SK-N-SH (cell line): ENCODE measurements at regions not wholly inside any gene's neighbourhood (a gene's known extent, or its start where the extent isn't known, plus 50 kb on each side); places are given as distances from the start of the nearest gene placed in this dataset.
"Not testable (repeated sequence)": the region's sequence is repeated elsewhere in the genome, so short reads cannot be mapped to it uniquely, and the experiment has no call there.

Source experiments
- CTCF ChIA-PET: fragments of 300-600, 350-600 bp; formaldehyde crosslinking; extraction: SDS; loops from one replicate; lab custom pipeline; 2021; lab: Yijun Ruan, JAX
- POLR2A ChIA-PET: fragments of 350-600 bp; sonication (Branson Sonifier 250); formaldehyde crosslinking; extraction: SDS; loops from one replicate; lab custom pipeline; 2020; ENCODE audit warnings: antibody characterized with exemption, inconsistent platforms; lab: Yijun Ruan, JAX
- DNase-seq: peaks from one replicate; pipeline ENCODE4 v3.0.0; 2012
- H2AFZ ChIP-seq: fragments of 200-600 bp; sonication (generic); 2 replicates; pipeline ENCODE4 v1.8.1; 2016; ENCODE audit warnings: antibody characterized with exemption, mild to moderate bottlenecking, low read depth
- H3F3A ChIP-seq: fragments of 200-600 bp; sonication (generic); replicated peaks from 2 replicates; pipeline ENCODE3; 2016; ENCODE audit warnings: antibody characterized with exemption, mild to moderate bottlenecking; ENCODE audit not compliant: insufficient read depth
- H3K27ac ChIP-seq, 2 experiments: fragments of 200-500 bp in 1 of 2; fragments of 200-600 bp in 1 of 2; sonication (Bioruptor generic) in 1 of 2; sonication (generic), shearing (Covaris generic) in 1 of 2; 2 replicates each; pipeline versions ENCODE4 v1.5.1 to v1.6.1; 2014 to 2016; ENCODE audit warnings: low read depth in 2 of 2, inconsistent platforms in 1 of 2, low read length in 1 of 2, mild to moderate bottlenecking in 1 of 2, mixed read lengths in 1 of 2
- H3K27me3 ChIP-seq: fragments of 200-600 bp; sonication (generic), shearing (Covaris generic); 2 replicates; pipeline ENCODE4 v1.6.1; 2016; ENCODE audit warnings: mixed run types; ENCODE audit not compliant: insufficient read depth
- H3K36me3 ChIP-seq, 2 experiments: fragments of 200-500 bp in 1 of 2; fragments of 200-600 bp in 1 of 2; sonication (Bioruptor generic) in 1 of 2; sonication (generic) in 1 of 2; replicated peaks in 1 of 2; 2 replicates each; pipeline versions ENCODE3 to v1.5.1; 2014 to 2016; ENCODE audit warnings: low read length in 1 of 2, mild to moderate bottlenecking in 1 of 2; ENCODE audit not compliant: insufficient read depth in 2 of 2, control insufficient read depth in 1 of 2
- H3K4me1 ChIP-seq, 2 experiments: fragments of 200-500 bp in 1 of 2; fragments of 200-600 bp in 1 of 2; sonication (Bioruptor generic) in 1 of 2; sonication (generic), shearing (Covaris generic) in 1 of 2; 2 replicates each; pipeline versions ENCODE4 v1.5.1 to v1.6.1; 2014 to 2016; ENCODE audit warnings: low read depth in 1 of 2, low read length in 1 of 2, mixed run types in 1 of 2; ENCODE audit not compliant: insufficient read depth in 2 of 2, control insufficient read depth in 1 of 2
- H3K4me2 ChIP-seq: fragments of 200-600 bp; sonication (generic), shearing (Covaris generic); 2 replicates; pipeline ENCODE4 v1.6.1; 2017; ENCODE audit warnings: mixed run types
- H3K4me3 ChIP-seq, 2 experiments: fragments of 200-500 bp in 1 of 2; fragments of 200-600 bp in 1 of 2; sonication (Bioruptor generic) in 1 of 2; sonication (generic), shearing (Covaris generic) in 1 of 2; 2 replicates each; pipeline versions ENCODE4 v1.5.1 to v1.8.1; 2014 to 2016; ENCODE audit warnings: low read depth in 2 of 2, inconsistent platforms in 1 of 2, low read length in 1 of 2, mild to moderate bottlenecking in 1 of 2, mixed read lengths in 1 of 2, moderate library complexity in 1 of 2
- H3K79me2 ChIP-seq: fragments of 200-600 bp; sonication (generic); 2 replicates; pipeline ENCODE4 v1.8.1; 2017; ENCODE audit warnings: mild to moderate bottlenecking; ENCODE audit not compliant: insufficient read depth
- H3K9ac ChIP-seq: fragments of 200-600 bp; sonication (generic); 2 replicates; pipeline ENCODE4 v1.6.1; 2017; ENCODE audit warnings: mixed run types
- H3K9me2 ChIP-seq: fragments of 200-600 bp; sonication (generic); 2 replicates; pipeline ENCODE4 v1.6.1; 2017; ENCODE audit warnings: mixed run types
- H3K9me3 ChIP-seq: fragments of 200-600 bp; sonication (generic); 2 replicates; pipeline ENCODE4 v1.6.1; 2017; ENCODE audit warnings: mixed run types, mild to moderate bottlenecking, moderate library complexity
- H4K20me1 ChIP-seq: fragments of 200-600 bp; sonication (generic); 2 replicates; pipeline ENCODE4 v1.6.1; 2017; ENCODE audit warnings: mild to moderate bottlenecking, mixed run types; ENCODE audit not compliant: insufficient read depth
- ELF1 ChIP-seq: IDR thresholded peaks from 2 replicates; pipeline ENCODE4 v1.4.0; 2012
- EP300 ChIP-seq, 2 experiments: IDR thresholded peaks; 2 replicates each; pipeline versions ENCODE4 v1.4.0 to v1.6.1; 2012; ENCODE audit warnings: borderline replicate concordance in 1 of 2, low read depth in 1 of 2, low read length in 1 of 2
- EZH2phosphoT487 ChIP-seq: fragments of 200-600 bp; sonication (generic); IDR thresholded peaks from 2 replicates; pipeline ENCODE4 v1.6.1; 2017; ENCODE audit warnings: low read depth, mixed run types, mild to moderate bottlenecking, antibody characterized with exemption, moderate library complexity, borderline replicate concordance
- FOSL2 ChIP-seq: IDR thresholded peaks from 2 replicates; pipeline ENCODE4 v1.4.0; 2012; ENCODE audit warnings: low read depth, mild to moderate bottlenecking, moderate library complexity, borderline replicate concordance
- FOXJ3 ChIP-seq: sonication (generic); formaldehyde crosslinking; IDR thresholded peaks from 2 replicates; pipeline ENCODE4 v1.5.1; 2020; ENCODE audit warnings: mild to moderate bottlenecking, missing genetic modification reagents
- IRF3 ChIP-seq: fragments of 150-350 bp; IDR thresholded peaks from 2 replicates; pipeline ENCODE4 v1.6.1; 2016; ENCODE audit warnings: mild to moderate bottlenecking, low read depth, low read length
- MEF2A ChIP-seq: IDR thresholded peaks from 2 replicates; pipeline ENCODE4 v1.4.0; 2012; ENCODE audit warnings: low read depth, borderline replicate concordance
- NRF1 ChIP-seq: IDR thresholded peaks from 2 replicates; pipeline ENCODE4 v1.6.1; 2012; ENCODE audit warnings: low read depth, mild to moderate bottlenecking, low read length
- POLR2AphosphoS5 ChIP-seq: IDR thresholded peaks from 2 replicates; pipeline ENCODE4 v1.6.1; 2012; ENCODE audit warnings: low read depth, low read length
- RAD21 ChIP-seq: IDR thresholded peaks from 2 replicates; pipeline ENCODE4 v1.6.1; 2012; ENCODE audit warnings: mild to moderate bottlenecking, low read length
- SIN3A ChIP-seq: IDR thresholded peaks from 2 replicates; pipeline ENCODE4 v1.6.1; 2012; ENCODE audit warnings: low read depth, mild to moderate bottlenecking, low read length, moderate library complexity, borderline replicate concordance
- SMC3 ChIP-seq: IDR thresholded peaks from 2 replicates; pipeline ENCODE4 v1.6.1; 2012; ENCODE audit warnings: low read depth, low read length, improper control_type of control experiment
- USF1 ChIP-seq: IDR thresholded peaks from 2 replicates; pipeline ENCODE4 v1.4.0; 2012; ENCODE audit warnings: low read depth, borderline replicate concordance
- YY1 ChIP-seq: IDR thresholded peaks from 2 replicates; pipeline ENCODE4 v1.4.0; 2012; ENCODE audit warnings: low read depth, mild to moderate bottlenecking
- WGBS: methylation state at CpG from one replicate; pipeline ENCODE4 v1.1.6; 2017; ENCODE audit warnings: low lambda C conversion rate; 5-methylcytosine and 5-hydroxymethylcytosine counted together
- TF ChIP-seq, protein P1 (sequence below): IDR thresholded peaks from 2 replicates; pipeline ENCODE4 v1.6.1; 2012; ENCODE audit warnings: mild to moderate bottlenecking, low read depth, low read length, moderate library complexity

DNA sequence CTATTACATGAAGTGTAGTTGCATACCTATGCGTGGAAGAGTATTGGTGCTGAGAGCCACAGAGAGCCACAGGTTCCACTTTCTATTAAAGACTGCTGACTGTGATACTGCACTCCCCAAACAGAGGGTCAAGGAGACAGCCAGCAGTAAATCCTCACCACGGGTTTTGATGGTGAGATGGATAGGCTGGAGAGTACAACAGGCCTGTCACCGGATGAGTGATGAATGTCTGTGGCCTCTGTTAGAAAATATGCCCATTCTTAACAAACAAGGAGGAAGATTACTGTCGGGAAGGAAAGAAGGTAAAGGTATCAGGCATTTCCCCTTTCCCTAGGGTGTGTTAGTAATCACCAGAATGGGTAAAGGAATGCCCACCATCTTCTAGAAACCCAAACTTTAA, 286.5 kb downstream of the ALDH8A1 start (continued):
- TF ChIP-seq FOSL2 (no peak), SIN3A (no peak), ELF1 (no peak), POLR2AphosphoS5 (no peak)

DNA sequence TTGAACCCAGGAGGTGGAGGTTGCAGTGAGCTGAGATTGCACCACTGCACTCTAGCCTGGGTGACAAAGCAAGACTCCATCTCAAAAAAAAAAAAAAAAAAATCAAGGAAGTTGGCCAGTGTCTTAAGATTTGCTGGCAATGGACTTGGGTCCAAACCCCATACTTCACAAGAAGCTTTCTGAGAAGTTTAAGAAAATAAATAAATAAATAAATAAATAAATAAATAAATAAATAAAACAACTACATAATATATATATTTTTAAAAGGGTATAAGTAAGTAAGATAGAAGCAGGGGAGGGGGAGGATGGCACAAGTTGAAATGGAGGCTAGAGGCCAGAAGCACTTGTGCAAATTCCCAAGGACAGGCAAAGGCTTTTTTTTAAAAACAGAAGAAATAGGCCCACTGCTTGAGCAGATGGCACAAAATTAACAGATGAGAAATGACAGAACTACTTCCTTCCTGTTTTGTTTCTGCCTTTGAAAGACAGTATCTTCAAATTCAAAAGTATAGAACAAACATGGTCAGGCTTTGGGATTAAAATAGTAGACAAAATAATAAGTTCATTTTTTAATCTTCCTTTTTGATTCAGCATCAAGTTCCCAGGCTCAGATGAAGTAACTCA, 287.7 kb downstream of the ALDH8A1 start:
- H4K20me1 ChIP-seq: no peaks in the 10 kb centered on the region
- H3K4me2 ChIP-seq: no peak overlapping the region
- no peaks in the 10 kb centered on the region for H3F3A ChIP-seq
- CTCF ChIA-PET: interaction anchor here (0.8 to 2.7 kb wide), 2 partner anchors 8 to 21 kb away, joined by 3 to 10 read pairs; no protein-coding TSS in a partner anchor
- H3K4me1 ChIP-seq: no peaks in the 10 kb centered on the region
- H3K27ac ChIP-seq: no peak overlapping the region
- TF ChIP-seq FOXJ3 (CRISPR knock-in tag): no peak
- no peak for TF ChIP-seq EZH2phosphoT487
- TF ChIP-seq MEF2A: no peak
- no peak for TF ChIP-seq RAD21
- no peak for TF ChIP-seq USF1
- no peak overlapping the region for H3K9ac ChIP-seq
- H3K79me2 ChIP-seq: no peaks in the 10 kb centered on the region
- H3K4me3 ChIP-seq: no peak overlapping the region
- no peaks in the 10 kb centered on the region for H3K9me3 ChIP-seq
- 0 out of 2 replicates have a peak overlapping the region, but pooled peaks have one; percentile 63 for H2AFZ ChIP-seq
- no peaks in the 10 kb centered on the region for H3K27me3 ChIP-seq
- H3K9me2 ChIP-seq: no peaks in the 10 kb centered on the region
- no peaks in the 10 kb centered on the region for H3K36me3 ChIP-seq
- no peak for DNase-seq
- POLR2A ChIA-PET: no interaction called here

GRCh38 chr6:134659885-134660284, 290.0 kb downstream of the ALDH8A1 start:
- H3K9me2 ChIP-seq, H4K20me1 ChIP-seq, H3K9me3 ChIP-seq, H3K9ac ChIP-seq, POLR2A ChIA-PET, H3K4me3 ChIP-seq, H3K79me2 ChIP-seq, H3K4me1 ChIP-seq, DNase-seq, H3F3A ChIP-seq, H3K36me3 ChIP-seq, H3K27me3 ChIP-seq, H3K27ac ChIP-seq, H2AFZ ChIP-seq, H3K4me2 ChIP-seq: not testable (repeated sequence)
- CTCF ChIA-PET: interaction anchor here (1.3 kb wide), 1 partner anchor 164 kb away, joined by 3 read pairs; no protein-coding TSS in a partner anchor
- WGBS: 88% methylated on average over 1 of the region's 1 CpG

GRCh38 chr6:134658596-134658995, 291.3 kb downstream of the ALDH8A1 start:
- Histone ChIP-seq H3K79me2 (no peaks in the 10 kb centered on the region), H2AFZ (no peak overlapping the region), H3K27ac (no peak overlapping the region), H3K9me2 (no peaks in the 10 kb centered on the region), H3K36me3 (no peaks in the 10 kb centered on the region), H3K4me3 (no peak overlapping the region), H3K4me1 (no peaks in the 10 kb centered on the region), H3K4me2 (no peak overlapping the region), H4K20me1 (no peaks in the 10 kb centered on the region), H3K9ac (no peak overlapping the region), H3K9me3 (no peaks in the 10 kb centered on the region), H3F3A (no peaks in the 10 kb centered on the region), H3K27me3 (no peaks in the 10 kb centered on the region)
- POLR2A ChIA-PET: no interaction called here
- CTCF ChIA-PET: interaction anchor here (0.6 to 1.6 kb wide), 3 partner anchors 12 to 642 kb away, joined by 3 to 6 read pairs (median 4); no protein-coding TSS in a partner anchor
- DNase-seq: no peak
- 93% methylated on average over 5 of the region's 5 CpGs for WGBS
- no peak for TF ChIP-seq EP300 (IDR thresholded peaks at IDR 0.05; ENCODE audit: borderline replicate concordance in 1 of 2, low read depth in 1 of 2, low read length in 1 of 2)
- TF ChIP-seq SMC3: no peak
- no peak for TF ChIP-seq SIN3A
- TF ChIP-seq IRF3: no peak
- no peak for TF ChIP-seq YY1
- TF ChIP-seq MEF2A: no peak
- no peak for TF ChIP-seq NRF1
- TF ChIP-seq, protein P1, sequence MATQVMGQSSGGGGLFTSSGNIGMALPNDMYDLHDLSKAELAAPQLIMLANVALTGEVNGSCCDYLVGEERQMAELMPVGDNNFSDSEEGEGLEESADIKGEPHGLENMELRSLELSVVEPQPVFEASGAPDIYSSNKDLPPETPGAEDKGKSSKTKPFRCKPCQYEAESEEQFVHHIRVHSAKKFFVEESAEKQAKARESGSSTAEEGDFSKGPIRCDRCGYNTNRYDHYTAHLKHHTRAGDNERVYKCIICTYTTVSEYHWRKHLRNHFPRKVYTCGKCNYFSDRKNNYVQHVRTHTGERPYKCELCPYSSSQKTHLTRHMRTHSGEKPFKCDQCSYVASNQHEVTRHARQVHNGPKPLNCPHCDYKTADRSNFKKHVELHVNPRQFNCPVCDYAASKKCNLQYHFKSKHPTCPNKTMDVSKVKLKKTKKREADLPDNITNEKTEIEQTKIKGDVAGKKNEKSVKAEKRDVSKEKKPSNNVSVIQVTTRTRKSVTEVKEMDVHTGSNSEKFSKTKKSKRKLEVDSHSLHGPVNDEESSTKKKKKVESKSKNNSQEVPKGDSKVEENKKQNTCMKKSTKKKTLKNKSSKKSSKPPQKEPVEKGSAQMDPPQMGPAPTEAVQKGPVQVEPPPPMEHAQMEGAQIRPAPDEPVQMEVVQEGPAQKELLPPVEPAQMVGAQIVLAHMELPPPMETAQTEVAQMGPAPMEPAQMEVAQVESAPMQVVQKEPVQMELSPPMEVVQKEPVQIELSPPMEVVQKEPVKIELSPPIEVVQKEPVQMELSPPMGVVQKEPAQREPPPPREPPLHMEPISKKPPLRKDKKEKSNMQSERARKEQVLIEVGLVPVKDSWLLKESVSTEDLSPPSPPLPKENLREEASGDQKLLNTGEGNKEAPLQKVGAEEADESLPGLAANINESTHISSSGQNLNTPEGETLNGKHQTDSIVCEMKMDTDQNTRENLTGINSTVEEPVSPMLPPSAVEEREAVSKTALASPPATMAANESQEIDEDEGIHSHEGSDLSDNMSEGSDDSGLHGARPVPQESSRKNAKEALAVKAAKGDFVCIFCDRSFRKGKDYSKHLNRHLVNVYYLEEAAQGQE: no peak
